IPS-15b (cell line): ENCODE measurements at regions not wholly inside any gene's neighbourhood (a gene's known extent, or its start where the extent isn't known, plus 50 kb on each side); places are given as distances from the start of the nearest gene placed in this dataset.

ENCODE experiments used
- H3K27me3 ChIP-seq: one replicate; pipeline ENCODE4 v1.6.1; 2013; ENCODE audit warnings: low read length; ENCODE audit not compliant: control insufficient read depth, insufficient read depth
- H3K36me3 ChIP-seq: one replicate; pipeline ENCODE4 v1.6.1; 2013; ENCODE audit warnings: low read length; ENCODE audit not compliant: control insufficient read depth, insufficient read depth
- H3K4me1 ChIP-seq: one replicate; pipeline ENCODE4 v1.6.1; 2013; ENCODE audit warnings: mild to moderate bottlenecking, low read length; ENCODE audit not compliant: control insufficient read depth, insufficient read depth
- H3K4me3 ChIP-seq: one replicate; pipeline ENCODE4 v1.5.1; 2013; ENCODE audit warnings: low read depth, low read length
- H3K9ac ChIP-seq: one replicate; pipeline ENCODE4 v1.6.1; 2013; ENCODE audit warnings: low read depth, mild to moderate bottlenecking, low read length
- H3K9me3 ChIP-seq: one replicate; pipeline ENCODE4 v1.6.1; 2013; ENCODE audit warnings: mild to moderate bottlenecking, low read length; ENCODE audit not compliant: control insufficient read depth, insufficient read depth

GRCh38 chr11:45024846-45025588 lies 74.3 kb upstream of the TP53I11 start:
- no peaks in the 10 kb centered on the region for H3K27me3 ChIP-seq
- H3K36me3 ChIP-seq = no peaks in the 10 kb centered on the region
- H3K9ac ChIP-seq = no peak overlapping the region
- H3K4me3 ChIP-seq = no peak overlapping the region
- peaks cover 10% of the 10 kb centered on the region for H3K4me1 ChIP-seq
- H3K9me3 ChIP-seq = no peaks in the 10 kb centered on the region

DNA sequence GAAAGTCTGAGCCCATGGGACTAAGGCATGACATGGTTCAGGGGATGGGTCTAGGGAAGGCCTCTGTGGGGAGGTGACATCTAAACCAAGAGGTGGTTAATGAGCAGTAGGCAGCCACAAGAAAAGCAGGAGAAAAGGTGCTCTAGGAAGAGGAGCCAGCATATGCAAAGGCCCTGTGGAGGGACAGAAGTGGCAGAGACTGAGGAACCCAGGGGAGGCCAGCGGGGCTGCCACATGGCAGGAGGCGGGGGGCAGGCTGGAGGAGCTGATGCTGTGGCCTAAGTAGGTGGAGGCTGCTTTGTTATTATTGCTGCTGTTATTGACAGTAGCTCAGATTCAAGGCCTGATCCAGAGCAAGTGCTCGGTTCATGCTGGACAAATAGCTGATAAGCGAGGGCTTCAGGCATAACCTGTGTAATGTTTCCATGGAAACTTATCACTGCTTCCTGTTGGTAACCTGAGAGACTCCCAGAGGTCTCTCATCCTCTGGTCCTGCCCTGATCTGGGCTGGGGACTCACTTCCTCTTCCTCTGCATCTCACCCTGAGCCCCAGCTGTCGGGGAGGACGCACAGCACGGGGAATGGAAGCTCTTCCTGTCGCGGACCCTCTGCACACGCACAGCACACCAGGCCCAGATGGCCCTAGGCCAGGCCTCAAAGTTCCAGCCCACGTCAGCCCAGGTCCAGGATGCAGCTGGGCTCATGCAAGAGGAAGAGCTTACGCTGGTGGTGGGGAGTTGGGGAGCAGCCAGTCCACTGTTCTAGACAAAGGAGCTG lies 75.2 kb upstream of the TP53I11 start:
- no peaks in the 10 kb centered on the region for H3K27me3 ChIP-seq
- H3K4me3 ChIP-seq = no peak overlapping the region
- H3K4me1 ChIP-seq = peaks cover 10% of the 10 kb centered on the region
- H3K9ac ChIP-seq = no peak overlapping the region
- H3K36me3 ChIP-seq = no peaks in the 10 kb centered on the region
- H3K9me3 ChIP-seq = no peaks in the 10 kb centered on the region

DNA sequence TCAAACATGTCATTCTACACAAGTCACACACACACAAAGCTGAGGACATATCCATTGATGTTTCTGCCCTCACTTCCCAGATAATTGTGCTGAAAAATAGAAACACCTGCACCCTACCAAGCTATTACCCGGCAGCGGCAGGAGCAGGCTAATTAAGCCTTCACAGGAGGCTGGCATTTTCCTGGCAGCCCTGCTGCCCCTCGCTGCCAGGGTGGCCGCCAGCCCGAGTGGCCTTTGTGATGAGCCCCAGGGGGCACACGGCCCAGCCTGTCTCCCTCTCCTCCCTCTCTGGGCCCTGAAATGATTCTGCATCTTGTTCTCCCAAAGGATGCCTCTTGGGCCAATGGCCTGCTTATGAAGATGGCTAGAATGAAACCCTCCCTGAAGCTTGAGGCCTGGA lies 76.2 kb upstream of the TP53I11 start:
- Histone ChIP-seq H3K9me3 (no peaks in the 10 kb centered on the region), H3K9ac (no peak overlapping the region), H3K36me3 (no peaks in the 10 kb centered on the region), H3K4me3 (no peak overlapping the region), H3K4me1 (peaks cover 4% of the 10 kb centered on the region), H3K27me3 (no peaks in the 10 kb centered on the region)

GRCh38 chr11:45027312-45027711 lies 76.6 kb upstream of the TP53I11 start:
- Histone ChIP-seq H3K4me3 (no peak overlapping the region), H3K9ac (no peak overlapping the region), H3K4me1 (no peaks in the 10 kb centered on the region), H3K9me3 (no peaks in the 10 kb centered on the region), H3K36me3 (no peaks in the 10 kb centered on the region), H3K27me3 (no peaks in the 10 kb centered on the region)

- Histone ChIP-seq H3K27me3 (no peaks in the 10 kb centered on the region), H3K9me3 (no peaks in the 10 kb centered on the region), H3K9ac (no peak overlapping the region), H3K4me1 (no peaks in the 10 kb centered on the region), H3K36me3 (no peaks in the 10 kb centered on the region), H3K4me3 (no peak overlapping the region)
Measured at GRCh38 chr11:45028911-45029682, 78.4 kb upstream of the TP53I11 start.

GRCh38 chr11:45030778-45031177 lies 80.1 kb upstream of the TP53I11 start:
- no peak overlapping the region for H3K4me3 ChIP-seq
- no peak overlapping the region for H3K9ac ChIP-seq
- no peaks in the 10 kb centered on the region for H3K4me1 ChIP-seq
- H3K36me3 ChIP-seq = no peaks in the 10 kb centered on the region
- no peaks in the 10 kb centered on the region for H3K27me3 ChIP-seq
- no peaks in the 10 kb centered on the region for H3K9me3 ChIP-seq

DNA sequence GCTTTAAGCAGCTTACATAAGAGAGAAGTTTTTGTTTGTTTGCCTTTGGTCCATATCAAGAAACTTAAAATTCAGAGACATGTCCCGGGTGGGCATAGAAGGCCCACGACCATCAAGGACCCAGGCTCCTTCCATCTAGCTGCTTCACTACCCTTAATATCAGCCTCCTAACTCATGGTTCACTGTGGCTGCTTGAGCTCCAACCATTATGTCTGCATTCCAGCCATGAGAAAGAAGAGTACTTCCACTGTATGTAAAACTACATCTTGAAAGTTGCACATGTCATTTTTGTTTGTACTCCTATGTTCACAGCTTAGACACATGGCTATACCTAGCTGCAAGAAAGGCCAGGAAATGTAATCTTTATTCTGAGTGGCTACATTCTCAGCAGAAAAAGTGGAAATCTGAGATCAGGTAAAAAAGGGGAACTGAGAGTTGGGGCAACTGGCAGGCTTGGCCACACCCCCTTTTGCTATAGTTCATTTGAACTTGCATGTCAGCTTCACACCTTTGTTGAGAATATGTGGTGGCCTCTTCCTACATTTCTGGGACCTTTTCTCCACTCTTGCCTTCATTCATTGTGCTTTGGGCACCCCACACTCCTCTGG lies 81.3 kb upstream of the TP53I11 start:
- Histone ChIP-seq H3K9ac (no peak overlapping the region), H3K4me3 (no peak overlapping the region), H3K27me3 (no peaks in the 10 kb centered on the region)

GRCh38 chr11:45035413-45035812 lies 84.7 kb upstream of the TP53I11 start:
- Histone ChIP-seq H3K9me3 (no peaks in the 10 kb centered on the region), H3K27me3 (no peaks in the 10 kb centered on the region), H3K36me3 (no peaks in the 10 kb centered on the region), H3K9ac (no peak overlapping the region), H3K4me3 (no peak overlapping the region), H3K4me1 (no peaks in the 10 kb centered on the region)

More for the DNA sequence above, 81.3 kb upstream of the TP53I11 start:
- Histone ChIP-seq H3K36me3 (no peaks in the 10 kb centered on the region), H3K9me3 (no peaks in the 10 kb centered on the region), H3K4me1 (no peaks in the 10 kb centered on the region)

- Histone ChIP-seq H3K9ac (no peak overlapping the region), H3K4me1 (no peaks in the 10 kb centered on the region), H3K4me3 (no peak overlapping the region), H3K27me3 (no peaks in the 10 kb centered on the region), H3K36me3 (no peaks in the 10 kb centered on the region), H3K9me3 (no peaks in the 10 kb centered on the region)
Measured at GRCh38 chr11:45036010-45036409, 85.3 kb upstream of the TP53I11 start.

DNA sequence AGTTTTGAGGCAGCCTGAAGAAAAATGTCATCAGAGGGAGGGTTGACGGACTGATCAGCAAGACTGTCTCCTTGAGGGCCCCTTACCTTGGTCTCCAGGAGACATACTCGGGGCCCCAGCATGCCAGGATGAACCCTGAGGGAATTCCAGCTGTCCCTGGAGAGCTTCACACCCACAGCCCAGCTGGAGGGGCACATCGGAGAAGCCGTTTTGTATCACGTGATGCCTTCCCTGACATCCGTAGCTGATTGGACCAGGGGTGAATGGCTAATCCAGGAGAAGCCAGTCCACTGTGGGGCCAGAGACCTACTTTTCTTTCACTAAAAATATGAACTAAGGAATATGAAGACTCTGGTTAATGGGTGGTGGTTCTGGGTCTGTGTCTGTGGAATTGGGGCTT lies 86.0 kb upstream of the TP53I11 start:
- Histone ChIP-seq H3K4me3 (no peak overlapping the region), H3K27me3 (no peaks in the 10 kb centered on the region), H3K36me3 (no peaks in the 10 kb centered on the region), H3K9ac (no peak overlapping the region), H3K4me1 (no peaks in the 10 kb centered on the region), H3K9me3 (no peaks in the 10 kb centered on the region)

- H3K9ac ChIP-seq = no peak overlapping the region
- H3K4me3 ChIP-seq = no peak overlapping the region
- H3K4me1 ChIP-seq = no peaks in the 10 kb centered on the region
- no peaks in the 10 kb centered on the region for H3K27me3 ChIP-seq
- H3K36me3 ChIP-seq = no peaks in the 10 kb centered on the region
- H3K9me3 ChIP-seq = no peaks in the 10 kb centered on the region
Measured at GRCh38 chr11:45037434-45038005, 86.8 kb upstream of the TP53I11 start.
